Heart right ventricle (tissue), 16 donors: ENCODE measurements at regions not wholly inside any gene's neighbourhood (a gene's known extent, or its start where the extent isn't known, plus 50 kb on each side); places are given as distances from the start of the nearest gene placed in this dataset.
A peak's percentile ranks its signal among the peaks of the same experiment; 100 is the strongest.
"Not testable (repeated sequence)": the region's sequence is repeated elsewhere in the genome, so short reads cannot be mapped to it uniquely, and the experiment has no call there.

Experiments used
- ATAC-seq, 8 donors: fragments of 200-7000 bp; cut with Tn5 transposase; one replicate each; pipeline ENCODE4 v1.9.1; 2020; ENCODE audit warnings: mild to moderate bottlenecking in 8 of 8, moderate library complexity in 8 of 8, moderate number of reproducible peaks in 1 of 8
- DNase-seq, 2 donors: peaks; one replicate each; pipeline ENCODE4 v3.0.0-alpha.2; 2020
- H3K27ac ChIP-seq, 10 donors: fragments of 200-600 bp; sonication (generic) in 2 of 10; one replicate each; pipeline versions ENCODE4 v1.5.0 to v1.8.0; 2020 to 2022; ENCODE audit warnings: mild to moderate bottlenecking in 3 of 10
- H3K27me3 ChIP-seq, 7 donors: fragments of 200-600 bp; one replicate each; pipeline ENCODE4 v1.8.0; 2021 to 2022; ENCODE audit warnings: mild to moderate bottlenecking in 2 of 7
- H3K36me3 ChIP-seq, 9 donors: fragments of 200-600 bp; sonication (generic) in 1 of 9; one replicate each; pipeline versions ENCODE4 v1.5.0 to v1.8.0; 2020 to 2022; ENCODE audit warnings: mild to moderate bottlenecking in 2 of 9
- H3K4me1 ChIP-seq, 9 donors: fragments of 200-600 bp; sonication (generic) in 1 of 9; one replicate each; pipeline versions ENCODE4 v1.5.0 to v1.8.0; 2020 to 2022; ENCODE audit warnings: mild to moderate bottlenecking in 4 of 9
- H3K4me3 ChIP-seq, 10 donors: fragments of 200-600 bp; sonication (generic) in 2 of 10; one replicate each; pipeline versions ENCODE4 v1.5.0 to v1.8.0; 2020 to 2022; ENCODE audit warnings: mild to moderate bottlenecking in 7 of 10, moderate library complexity in 2 of 10
- H3K9me3 ChIP-seq, 11 donors: fragments of 200-600 bp in 10 of 11; sonication (generic) in 2 of 11; one replicate each; pipeline versions ENCODE4 v1.5.0 to v1.8.0; 2013 to 2022; ENCODE audit warnings: mild to moderate bottlenecking in 2 of 11, control low read depth in 1 of 11, moderate library complexity in 1 of 11
- CTCF ChIP-seq, 9 donors: fragments of 200-600 bp; sonication (generic) in 2 of 9; IDR thresholded peaks; one replicate each; pipeline versions ENCODE4 v1.5.0 to v1.8.0; 2021 to 2022; ENCODE audit warnings: antibody characterized with exemption in 9 of 9, mild to moderate bottlenecking in 5 of 9, moderate library complexity in 1 of 9
- WGBS, 2 donors: extraction: QIAGEN DNeasy Blood & Tissue Kit; methylation state at CpG; one replicate each; pipeline ENCODE4 v1.1.7; 2013; ENCODE audit warnings: inconsistent platforms in 1 of 2; 5-methylcytosine and 5-hydroxymethylcytosine counted together
- intact Hi-C, 10 donors: fragments of 100-400 bp; cut with DNase I; formaldehyde crosslinking; loops; one replicate each; pipeline versions ENCODE4 v1.11.1 to v1.14.2; 2022
- donor health status: Arrhythmogenic right ventricular cardiomyopathy.
- donor health status: ischemic (EF 13 %, LVEDD 7.1; RV severe dilation, severe dysfunction).
- donor health status: healthy with polysubstance abuse.
- donor health status: DM: no; HTN: yes; CAD: no.
- donor health status: DM: no; HTN: no; CAD: no.
- donor health status: ischemic (EF 25% LVEDD 6.9; RV normal size, moderate dysfunction).
- donor health status: ischemic (EF 25% LVEDD 5.7; RV mildly dilated, moderate dysfunction).
- donor health status: healthy.
- donor health status: DM: yes; HTN: yes; CAD: no.
- donor health status: Ischemic cardiomyopathy.
- donor health status: ischemic (EF 35%, LVEDD 5.7; RV mildly dilated, moderate dysfunction).
- donor health status: nonischemic (EF 11% LVEDD 7.7; RV severe dilation, severe dysfunction).
- donor health status: DM: yes; HTN: yes; CAD: no.
- donor health status: PGD.
- donor health status: ischemic (EF 29% LVEDD 5.4; RV normal size, mild dysfunction).
- donor health status: nonischemic (EF 23%, LVEDD 6.1; RV moderate dilation, normal function).

- no peak for TF ChIP-seq CTCF (IDR thresholded peaks at IDR 0.05)
- Histone ChIP-seq H3K36me3 (no peaks in the 10 kb centered on the region), H3K9me3 (no peaks in the 10 kb centered on the region), H3K4me1 (no peaks in the 10 kb centered on the region), H3K4me3 (no peak overlapping the region), H3K27me3 (no peaks in the 10 kb centered on the region), H3K27ac (no peak overlapping the region)
- intact Hi-C loops: no loop called here
- WGBS, 2 donors: 55 to 73% methylated on average over 1 of the region's 1 CpG
- ATAC-seq (no peak), DNase-seq (no peak)
These were observed 1503.4 kb upstream of the WWC1 start for GRCh38 chr5:166788050-166788449.

GRCh38 chr5:166795756-166796155 is 1495.7 kb upstream of the WWC1 start:
- H3K27me3 ChIP-seq: no peaks in the 10 kb centered on the region
- no peak overlapping the region for H3K4me3 ChIP-seq
- intact Hi-C loops: no loop called here
- no peaks in the 10 kb centered on the region for H3K4me1 ChIP-seq
- H3K36me3 ChIP-seq: no peaks in the 10 kb centered on the region
- H3K9me3 ChIP-seq: peaks cover 0 to 10% (median 0%) of the 10 kb centered on the region in 11 donors
- no peak overlapping the region for H3K27ac ChIP-seq
- no peak for ATAC-seq
- 47 to 64% methylated on average over 3 of the region's 3 CpGs for WGBS, 2 donors
- TF ChIP-seq CTCF (IDR thresholded peaks at IDR 0.05): no peak
- no peak for DNase-seq

- 53 to 74% methylated on average over 1 of the region's 1 CpG for whole genome bisulfite sequencing, 2 donors
- Histone ChIP-seq H3K4me3 (no peak overlapping the region), H3K27ac (no peak overlapping the region), H3K36me3 (no peaks in the 10 kb centered on the region), H3K27me3 (no peaks in the 10 kb centered on the region), H3K4me1 (no peaks in the 10 kb centered on the region), H3K9me3 (peaks cover 0 to 18% (median 0%) of the 10 kb centered on the region in 11 donors)
- no peak for ATAC-seq
- no peak for TF ChIP-seq CTCF (IDR thresholded peaks at IDR 0.05)
- no peak for DNase-seq
- intact Hi-C loops: no loop called here
These were observed 1488.4 kb upstream of the WWC1 start for GRCh38 chr5:166803058-166803457.

- H3K27me3 ChIP-seq, DNase-seq, H3K4me3 ChIP-seq, intact Hi-C loops, H3K36me3 ChIP-seq, ATAC-seq, H3K4me1 ChIP-seq, H3K27ac ChIP-seq: not testable (repeated sequence)
- peaks cover 0 to 23% (median 0%) of the 10 kb centered on the region in 11 donors for H3K9me3 ChIP-seq
- WGBS, 2 donors: 88 to 95% methylated on average over 6 of the region's 6 CpGs
These were observed 1487.2 kb upstream of the WWC1 start for GRCh38 chr5:166804223-166804622.

GRCh38 chr5:166804693-166805092 is 1486.8 kb upstream of the WWC1 start:
- H3K27ac ChIP-seq, DNase-seq, ATAC-seq, H3K4me3 ChIP-seq, intact Hi-C loops, H3K27me3 ChIP-seq, H3K36me3 ChIP-seq, H3K4me1 ChIP-seq: not testable (repeated sequence)
- 80 to 92% methylated on average over 6 of the region's 6 CpGs for WGBS, 2 donors
- H3K9me3 ChIP-seq: peaks cover 0 to 23% (median 0%) of the 10 kb centered on the region in 11 donors

- H3K36me3 ChIP-seq, H3K27me3 ChIP-seq, ATAC-seq, intact Hi-C loops, H3K27ac ChIP-seq, H3K4me1 ChIP-seq, H3K4me3 ChIP-seq: not testable (repeated sequence)
- DNase-seq: peak in 1 of 2 donors; percentile 9
- 92 to 94% methylated on average over 24 to 28 of the region's 28 CpGs for WGBS, 2 donors
- peaks cover 0 to 63% (median 0%) of the 10 kb centered on the region in 11 donors for H3K9me3 ChIP-seq
These were observed 1481.3 kb upstream of the WWC1 start for GRCh38 chr5:166810093-166810658.
